PC-3 (cell line): ENCODE measurements at regions not wholly inside any gene's neighbourhood (a gene's known extent, or its start where the extent isn't known, plus 50 kb on each side); places are given as distances from the start of the nearest gene placed in this dataset.

Experiments used
- ATAC-seq: fragments of 200-7000 bp; cut with Tn5 transposase; 2 replicates; pipeline ENCODE4 v1.9.1; 2020; ENCODE audit warnings: mild to moderate bottlenecking, moderate library complexity
- BruUV-seq: library from RNA; stranded (reverse); fragments of 400-500 nt; replicated peaks from 2 replicates; lab custom pipeline; 2021; lab: Mats Ljungman, UMichigan
- CTCF ChIA-PET: fragments of 300-600 bp; sonication (Branson Sonifier 250); formaldehyde crosslinking; loops from one replicate; lab custom pipeline; 2022; ENCODE audit warnings: antibody characterized with exemption; lab: Charles Lee
- POLR2A ChIA-PET: fragments of 300-600 bp; sonication (Branson Sonifier 250); formaldehyde crosslinking; loops from one replicate; lab custom pipeline; 2022; ENCODE audit warnings: antibody characterized with exemption; ENCODE audit not compliant: unreplicated experiment; lab: Charles Lee
- DNase-seq: peaks from one replicate; pipeline ENCODE4 v3.0.0-alpha.2; 2015
- H2AFZ ChIP-seq: fragments of 300-600 bp; sonication (generic); 2 replicates; pipeline ENCODE4 v1.6.0; 2016; ENCODE audit warnings: antibody characterized with exemption, low read length
- H3F3A ChIP-seq: fragments of 300-600 bp; sonication (generic); one replicate; pipeline ENCODE4 v1.6.0; 2017; ENCODE audit warnings: antibody characterized with exemption, low read length, control low read depth, mild to moderate bottlenecking; ENCODE audit not compliant: unreplicated experiment
- H3K27ac ChIP-seq: fragments of 300-600 bp; sonication (generic); 2 replicates; pipeline ENCODE4 v1.5.1; 2016; ENCODE audit warnings: mild to moderate bottlenecking, low read length
- H3K27me3 ChIP-seq: fragments of 300-600 bp; sonication (generic); 2 replicates; pipeline ENCODE4 v1.6.1; 2016; ENCODE audit warnings: low read length, mixed read lengths
- H3K36me3 ChIP-seq: fragments of 300-600 bp; sonication (generic); 2 replicates; pipeline ENCODE4 v1.6.1; 2016; ENCODE audit warnings: low read depth, mixed run types, low read length, mixed read lengths
- H3K4me1 ChIP-seq: fragments of 300-600 bp; sonication (generic); 2 replicates; pipeline ENCODE4 v1.5.1; 2016; ENCODE audit warnings: low read length; ENCODE audit not compliant: insufficient read depth
- H3K4me2 ChIP-seq: fragments of 300-600 bp; sonication (generic); 2 replicates; pipeline ENCODE4 v1.6.0; 2016; ENCODE audit warnings: low read length
- H3K4me3 ChIP-seq: fragments of 300-600 bp; sonication (generic); 2 replicates; pipeline ENCODE4 v1.5.1; 2016; ENCODE audit warnings: mild to moderate bottlenecking, low read length, mixed read lengths
- H3K79me2 ChIP-seq: fragments of 300-600 bp; sonication (generic); 2 replicates; pipeline ENCODE4 v1.6.1; 2017; ENCODE audit warnings: low read length, mixed read lengths
- H3K9ac ChIP-seq: fragments of 300-600 bp; sonication (generic); 2 replicates; pipeline ENCODE4 v1.6.0; 2016; ENCODE audit warnings: mild to moderate bottlenecking, low read length
- H3K9me2 ChIP-seq: fragments of 300-600 bp; sonication (generic); replicated peaks from 2 replicates; pipeline ENCODE4 v1.6.1; 2016; ENCODE audit warnings: mixed run types, low read length, mixed read lengths
- H3K9me3 ChIP-seq: fragments of 300-600 bp; sonication (generic); 2 replicates; pipeline ENCODE4 v1.6.1; 2016; ENCODE audit warnings: low read length, mixed read lengths
- H4K20me1 ChIP-seq: fragments of 300-600 bp; sonication (generic); 2 replicates; pipeline ENCODE4 v1.6.1; 2016; ENCODE audit warnings: low read length, mixed read lengths
- CTCF ChIP-seq: fragments of 300-600 bp; sonication (generic); conservative IDR thresholded peaks from 2 replicates; pipeline ENCODE4 v1.5.1; 2017; ENCODE audit warnings: antibody characterized with exemption, low read depth, mild to moderate bottlenecking, low read length
- EZH2 ChIP-seq: fragments of 300-600 bp; sonication (generic); IDR thresholded peaks from one replicate; pipeline ENCODE4 v1.6.1; 2017; ENCODE audit warnings: antibody characterized with exemption, mild to moderate bottlenecking, low read length; ENCODE audit not compliant: unreplicated experiment
- EZH2phosphoT487 ChIP-seq: fragments of 300-600 bp; sonication (generic); IDR thresholded peaks from 2 replicates; pipeline ENCODE4 v1.6.1; 2018; ENCODE audit warnings: mild to moderate bottlenecking, antibody characterized with exemption, low read length, borderline replicate concordance
- intact Hi-C: fragments of 100-400 bp; cut with micrococcal nuclease; formaldehyde crosslinking; loops from 2 replicates; pipeline ENCODE4 v1.9.0; 2023

- H3K79me2 ChIP-seq = no peaks in the 10 kb centered on the region
- ChIA-PET POLR2A (no interaction called here), CTCF (interaction anchor here (0.6 kb wide), 1 partner anchor 22 kb away, joined by 4 read pairs; no protein-coding TSS in a partner anchor)
- ATAC-seq = no peak
- no peak overlapping the region for H3K4me2 ChIP-seq
- no peaks in the 10 kb centered on the region for H4K20me1 ChIP-seq
- no peaks in the 10 kb centered on the region for H3K36me3 ChIP-seq
- no peak overlapping the region for H2AFZ ChIP-seq
- TF ChIP-seq EZH2phosphoT487 = no peak
- TF ChIP-seq CTCF = peak; percentile 42; the same call in 1 of the 2 replicates
- H3K4me1 ChIP-seq = no peaks in the 10 kb centered on the region
- no peak overlapping the region for H3K9ac ChIP-seq
- H3K27ac ChIP-seq = no peak overlapping the region
- no peaks in the 10 kb centered on the region for H3K9me3 ChIP-seq
- intact Hi-C loops = loop anchor here (2.0 kb wide), 1 partner anchor 32 kb away; no protein-coding TSS in a partner anchor
- no peaks in the 10 kb centered on the region for H3K9me2 ChIP-seq
- H3K27me3 ChIP-seq = no peaks in the 10 kb centered on the region
- BruUV-seq = no TSS peak
- no peak overlapping the region for H3K4me3 ChIP-seq
- DNase-seq = peak; percentile 2
- no peaks in the 10 kb centered on the region for H3F3A ChIP-seq
Measured at GRCh38 chr11:22130462-22131053, 62.3 kb upstream of the ANO5 start.

GRCh38 chr11:22133776-22134175 lies 59.1 kb upstream of the ANO5 start:
- intact Hi-C loops = no loop called here
- no peaks in the 10 kb centered on the region for H3K27me3 ChIP-seq
- peaks cover 2% of the 10 kb centered on the region; the same call in 1 of the 2 replicates for H3K9me3 ChIP-seq
- no peaks in the 10 kb centered on the region for H3K4me1 ChIP-seq
- H3K36me3 ChIP-seq = no peaks in the 10 kb centered on the region
- no TSS peak for BruUV-seq
- ChIA-PET POLR2A (no interaction called here), CTCF (no interaction called here)
- DNase-seq (no peak), ATAC-seq (no peak)
- no peaks in the 10 kb centered on the region for H4K20me1 ChIP-seq
- H3K4me3 ChIP-seq = no peak overlapping the region
- H3K27ac ChIP-seq = no peak overlapping the region
- TF ChIP-seq CTCF (no peak), EZH2 (no peak), EZH2phosphoT487 (no peak)
- no peaks in the 10 kb centered on the region for H3K79me2 ChIP-seq
- H3F3A ChIP-seq = no peaks in the 10 kb centered on the region
- H3K9me2 ChIP-seq = no peaks in the 10 kb centered on the region
- no peak overlapping the region for H3K4me2 ChIP-seq
- no peak overlapping the region for H3K9ac ChIP-seq
- no peak overlapping the region for H2AFZ ChIP-seq

- intact Hi-C loops = no loop called here
- DNase-seq (no peak), ATAC-seq (no peak)
- no peaks in the 10 kb centered on the region for H3K27me3 ChIP-seq
- H3K9me3 ChIP-seq = peaks cover 4% of the 10 kb centered on the region; the same call in 1 of the 2 replicates
- no peaks in the 10 kb centered on the region for H3K4me1 ChIP-seq
- no peaks in the 10 kb centered on the region for H4K20me1 ChIP-seq
- ChIA-PET CTCF (no interaction called here), POLR2A (no interaction called here)
- BruUV-seq = no TSS peak
- H3K4me2 ChIP-seq = no peak overlapping the region
- no peak overlapping the region for H3K9ac ChIP-seq
- H3F3A ChIP-seq = no peaks in the 10 kb centered on the region
- TF ChIP-seq CTCF = no peak
- no peak for TF ChIP-seq EZH2phosphoT487
- TF ChIP-seq EZH2 = no peak
- H3K9me2 ChIP-seq = no peaks in the 10 kb centered on the region
- H3K27ac ChIP-seq = no peak overlapping the region
- no peak overlapping the region for H2AFZ ChIP-seq
- H3K4me3 ChIP-seq = no peak overlapping the region
- H3K36me3 ChIP-seq = no peaks in the 10 kb centered on the region
- H3K79me2 ChIP-seq = no peaks in the 10 kb centered on the region
Measured at GRCh38 chr11:22138264-22138663, 54.6 kb upstream of the ANO5 start.
